CD14-positive monocyte (primary cell): ENCODE measurements at regions not wholly inside any gene's neighbourhood (a gene's known extent, or its start where the extent isn't known, plus 50 kb on each side); places are given as distances from the start of the nearest gene placed in this dataset.

Experiments
- DNase-seq, 3 donors: peaks; one replicate each; pipeline ENCODE4 v3.0.0-alpha.2; 2011 to 2022
- H2AFZ ChIP-seq: 2 replicates; pipeline ENCODE4 v1.6.0; 2012; ENCODE audit warnings: mild to moderate bottlenecking, low read depth, low read length, inconsistent platforms; ENCODE audit not compliant: insufficient read depth, poor library complexity, severe bottlenecking
- H3K27ac ChIP-seq, 2 donors: 1 replicate in 1 of 2; 2 replicates in 1 of 2; pipeline ENCODE4 v1.5.1; 2012 to 2013; ENCODE audit warnings: low read length in 2 of 2, control low read depth in 1 of 2, inconsistent platforms in 1 of 2, low read depth in 1 of 2, mild to moderate bottlenecking in 1 of 2
- H3K27me3 ChIP-seq, 2 donors: one replicate each; pipeline versions ENCODE4 v1.6.0 to v1.6.1; 2011 to 2013; ENCODE audit warnings: low read length in 2 of 2; ENCODE audit not compliant: control insufficient read depth in 2 of 2, insufficient read depth in 2 of 2
- H3K36me3 ChIP-seq, 2 donors: replicated peaks in 1 of 2; 1 replicate in 1 of 2; 2 replicates in 1 of 2; pipeline versions ENCODE4 v1.5.1 to v1.6.1; 2012 to 2013; ENCODE audit warnings: low read length in 2 of 2, control low read depth in 1 of 2, inconsistent platforms in 1 of 2, mild to moderate bottlenecking in 1 of 2; ENCODE audit not compliant: insufficient read depth in 2 of 2, control insufficient read depth in 1 of 2
- H3K4me1 ChIP-seq, 2 donors: 1 replicate in 1 of 2; 2 replicates in 1 of 2; pipeline versions ENCODE4 v1.5.1 to v1.6.1; 2012 to 2013; ENCODE audit warnings: low read length in 2 of 2, control low read depth in 1 of 2, inconsistent platforms in 1 of 2, mild to moderate bottlenecking in 1 of 2, moderate library complexity in 1 of 2; ENCODE audit not compliant: insufficient read depth in 2 of 2, control insufficient read depth in 1 of 2
- H3K4me2 ChIP-seq: replicated peaks from 2 replicates; pipeline ENCODE3; 2012; ENCODE audit warnings: low read length, moderate library complexity, mild to moderate bottlenecking; ENCODE audit not compliant: poor library complexity, severe bottlenecking; ENCODE audit errors: extremely low read depth
- H3K4me3 ChIP-seq, 3 experiments: fragments of 200-600 bp in 1 of 3; sonication (generic) in 1 of 3; replicated peaks in 1 of 3; 1 replicate in 2 of 3; 2 replicates in 1 of 3; pipeline ENCODE4 v1.5.1; 2011 to 2013; ENCODE audit warnings: low read length in 3 of 3, mild to moderate bottlenecking in 3 of 3, control low read depth in 2 of 3, low read depth in 2 of 3, inconsistent platforms in 1 of 3, moderate library complexity in 1 of 3
- H3K79me2 ChIP-seq: 2 replicates; pipeline ENCODE4 v1.6.0; 2012; ENCODE audit warnings: mild to moderate bottlenecking, control low read depth, inconsistent platforms, low read length, moderate library complexity; ENCODE audit not compliant: insufficient read depth
- H3K9ac ChIP-seq: 2 replicates; pipeline ENCODE4 v1.6.0; 2017; ENCODE audit warnings: low read length, mild to moderate bottlenecking; ENCODE audit not compliant: insufficient read depth, poor library complexity, severe bottlenecking
- H3K9me3 ChIP-seq, 2 donors: replicated peaks in 1 of 2; 1 replicate in 1 of 2; 2 replicates in 1 of 2; pipeline versions ENCODE4 v1.5.1 to v1.6.1; 2012 to 2013; ENCODE audit warnings: low read length in 2 of 2, control low read depth in 1 of 2; ENCODE audit not compliant: control insufficient read depth in 1 of 2, insufficient read depth in 1 of 2
- H4K20me1 ChIP-seq: 2 replicates; pipeline ENCODE4 v1.6.0; 2012; ENCODE audit warnings: mild to moderate bottlenecking, low read length, control low read depth, moderate library complexity; ENCODE audit not compliant: insufficient read depth
- H3K27ac Mint-ChIP-seq, 7 donors: one replicate each; pipeline ENCODE4 v1.8.0; 2020; ENCODE audit warnings: mild to moderate bottlenecking in 7 of 7, mixed read lengths in 7 of 7, moderate library complexity in 6 of 7, inconsistent platforms in 2 of 7
- H3K27me3 Mint-ChIP-seq, 3 donors: one replicate each; pipeline ENCODE4 v1.8.0; 2021 to 2022; ENCODE audit warnings: low read depth in 3 of 3, mild to moderate bottlenecking in 3 of 3, mixed read lengths in 3 of 3, moderate library complexity in 3 of 3, inconsistent platforms in 1 of 3
- H3K36me3 Mint-ChIP-seq, 2 donors: one replicate each; pipeline ENCODE4 v1.8.0; 2020; ENCODE audit warnings: mixed read lengths in 2 of 2, inconsistent platforms in 1 of 2, mild to moderate bottlenecking in 1 of 2
- H3K4me1 Mint-ChIP-seq: one replicate; pipeline ENCODE4 v1.8.0; 2020; ENCODE audit warnings: mild to moderate bottlenecking, mixed read lengths
- H3K4me3 Mint-ChIP-seq, 2 donors: one replicate each; pipeline ENCODE4 v1.8.0; 2020; ENCODE audit warnings: mild to moderate bottlenecking in 2 of 2, mixed read lengths in 2 of 2, moderate library complexity in 1 of 2
- H3K9me3 Mint-ChIP-seq, 7 donors: one replicate each; pipeline ENCODE4 v1.8.0; 2020 to 2022; ENCODE audit warnings: mixed read lengths in 7 of 7, mild to moderate bottlenecking in 6 of 7, moderate library complexity in 6 of 7, inconsistent platforms in 2 of 7
- WGBS: methylation state at CpG from one replicate; pipeline ENCODE4 v1.1.5; 2013; ENCODE audit warnings: missing lambda C conversion rate; ENCODE audit not compliant: insufficient coverage; 5-methylcytosine and 5-hydroxymethylcytosine counted together
- intact Hi-C, 2 donors: fragments of 100-400 bp; cut with micrococcal nuclease; formaldehyde crosslinking; loops; one replicate each; pipeline versions ENCODE4 v1.15.0 to v1.15.1; 2023
- TF ChIP-seq, protein P1 (sequence below): fragments of 200-600 bp; IDR thresholded peaks from one replicate; pipeline ENCODE4 v1.8.0; 2022; ENCODE audit warnings: antibody characterized with exemption, mild to moderate bottlenecking

DNA sequence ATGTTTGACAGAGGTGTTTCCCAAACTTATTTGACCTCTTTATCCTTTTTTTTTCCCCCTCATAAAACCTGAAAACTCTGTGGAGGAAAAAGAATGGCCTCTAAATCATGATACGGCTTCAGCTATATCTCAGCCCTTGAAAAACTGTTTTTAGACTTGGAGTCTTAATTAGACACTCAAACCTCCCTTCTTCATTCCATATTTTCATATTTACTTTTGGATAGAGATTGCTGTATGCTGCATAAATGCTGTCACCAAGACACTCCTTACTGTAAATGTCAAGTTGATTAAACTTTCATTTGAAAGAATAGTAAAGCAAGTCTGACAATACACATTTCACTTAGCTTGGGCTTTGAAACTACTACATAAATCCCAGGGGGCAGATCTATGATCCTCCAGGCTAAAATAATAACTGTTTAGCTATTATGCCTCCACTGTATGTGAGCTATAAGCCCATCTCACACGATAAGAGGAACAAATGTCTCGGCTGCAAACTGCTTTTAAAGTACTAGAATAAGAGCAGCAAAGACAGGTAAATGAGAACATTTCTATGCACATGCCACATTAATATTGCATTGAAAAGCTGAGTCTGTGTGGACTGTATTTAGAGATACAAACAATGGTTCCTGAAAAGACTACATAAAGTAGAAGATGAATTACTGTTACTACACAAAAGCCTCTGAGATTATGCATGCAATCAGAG lies 141.3 kb upstream of the HMGN3 start:
- Histone ChIP-seq H3K27me3 (no peaks in the 10 kb centered on the region), H2AFZ (no peak overlapping the region), H3K4me2 (no peak overlapping the region), H3K36me3 (no peaks in the 10 kb centered on the region), H3K27ac (no peak overlapping the region), H3K4me1 (no peaks in the 10 kb centered on the region), H3K9me3 (peaks cover 0 to under 1% of the 10 kb centered on the region in 2 donors), H3K79me2 (no peaks in the 10 kb centered on the region), H4K20me1 (no peaks in the 10 kb centered on the region), H3K4me3 (no peak overlapping the region), H3K9ac (no peak overlapping the region)
- intact Hi-C loops, result no loop called here
- no peak overlapping the region for H3K4me3 Mint-ChIP-seq
- peaks cover 0 to 2% (median 1%) of the 10 kb centered on the region in 3 donors for H3K27me3 Mint-ChIP-seq
- TF ChIP-seq, protein P1, sequence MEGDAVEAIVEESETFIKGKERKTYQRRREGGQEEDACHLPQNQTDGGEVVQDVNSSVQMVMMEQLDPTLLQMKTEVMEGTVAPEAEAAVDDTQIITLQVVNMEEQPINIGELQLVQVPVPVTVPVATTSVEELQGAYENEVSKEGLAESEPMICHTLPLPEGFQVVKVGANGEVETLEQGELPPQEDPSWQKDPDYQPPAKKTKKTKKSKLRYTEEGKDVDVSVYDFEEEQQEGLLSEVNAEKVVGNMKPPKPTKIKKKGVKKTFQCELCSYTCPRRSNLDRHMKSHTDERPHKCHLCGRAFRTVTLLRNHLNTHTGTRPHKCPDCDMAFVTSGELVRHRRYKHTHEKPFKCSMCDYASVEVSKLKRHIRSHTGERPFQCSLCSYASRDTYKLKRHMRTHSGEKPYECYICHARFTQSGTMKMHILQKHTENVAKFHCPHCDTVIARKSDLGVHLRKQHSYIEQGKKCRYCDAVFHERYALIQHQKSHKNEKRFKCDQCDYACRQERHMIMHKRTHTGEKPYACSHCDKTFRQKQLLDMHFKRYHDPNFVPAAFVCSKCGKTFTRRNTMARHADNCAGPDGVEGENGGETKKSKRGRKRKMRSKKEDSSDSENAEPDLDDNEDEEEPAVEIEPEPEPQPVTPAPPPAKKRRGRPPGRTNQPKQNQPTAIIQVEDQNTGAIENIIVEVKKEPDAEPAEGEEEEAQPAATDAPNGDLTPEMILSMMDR, result no peak
- peaks cover 0 to 3% (median 0%) of the 10 kb centered on the region in 7 donors for H3K9me3 Mint-ChIP-seq
- no peak overlapping the region for H3K27ac Mint-ChIP-seq
- H3K4me1 Mint-ChIP-seq, result no peaks in the 10 kb centered on the region
- no peaks in the 10 kb centered on the region for H3K36me3 Mint-ChIP-seq
- no CpG with 5 or more reads among the region's 3 CpGs for WGBS
- DNase-seq, result no peak

- no peak overlapping the region for H2AFZ ChIP-seq
- H3K36me3 Mint-ChIP-seq, result no peaks in the 10 kb centered on the region
- no peak for DNase-seq
These were observed 139.8 kb upstream of the HMGN3 start for GRCh38 chr6:79374308-79374707.

More at GRCh38 chr6:79374308-79374707, 139.8 kb upstream of the HMGN3 start:
- no peak overlapping the region for H3K4me3 Mint-ChIP-seq
- Histone ChIP-seq H3K4me2 (no peak overlapping the region), H3K36me3 (no peaks in the 10 kb centered on the region), H3K27ac (no peak overlapping the region), H3K9ac (no peak overlapping the region), H3K27me3 (no peaks in the 10 kb centered on the region), H4K20me1 (no peaks in the 10 kb centered on the region), H3K79me2 (no peaks in the 10 kb centered on the region), H3K4me3 (no peak overlapping the region), H3K9me3 (no peaks in the 10 kb centered on the region), H3K4me1 (no peaks in the 10 kb centered on the region)
- no peak overlapping the region for H3K27ac Mint-ChIP-seq
- H3K4me1 Mint-ChIP-seq, result no peaks in the 10 kb centered on the region
- no CpG with 5 or more reads among the region's 1 CpG for WGBS
- H3K27me3 Mint-ChIP-seq, result peaks cover 0 to 2% (median 0%) of the 10 kb centered on the region in 3 donors
- TF ChIP-seq, protein P1, result no peak
- peaks cover 0 to 6% (median 3%) of the 10 kb centered on the region in 7 donors for H3K9me3 Mint-ChIP-seq
- intact Hi-C loops, result no loop called here
